CD4-positive, CD25-positive, alpha-beta regulatory T cell (primary cell): ENCODE measurements at regions not wholly inside any gene's neighbourhood (a gene's known extent, or its start where the extent isn't known, plus 50 kb on each side); places are given as distances from the start of the nearest gene placed in this dataset.

Source experiments
- ATAC-seq, 2 donors: fragments of 150-1000 bp; cut with Tn5 transposase; one replicate each; pipeline ENCODE4 v1.10.0; 2021; ENCODE audit warnings: low read depth in 2 of 2, moderate number of reproducible peaks in 2 of 2, moderate library complexity in 1 of 2
- DNase-seq, 3 donors: peaks; one replicate each; pipeline versions ENCODE4 v3.0.0 to v3.0.0-alpha.2; 2012 to 2022; ENCODE audit warnings: mixed read lengths in 1 of 3
- H3K27ac ChIP-seq: one replicate; pipeline ENCODE4 v1.7.0; 2013; ENCODE audit warnings: mild to moderate bottlenecking, low read length; ENCODE audit not compliant: insufficient read depth, poor library complexity, severe bottlenecking
- H3K27me3 ChIP-seq: one replicate; pipeline ENCODE4 v1.7.0; 2013; ENCODE audit warnings: low read length; ENCODE audit not compliant: control insufficient read depth, insufficient read depth
- H3K36me3 ChIP-seq: one replicate; pipeline ENCODE4 v1.7.0; 2013; ENCODE audit warnings: mild to moderate bottlenecking, low read length, moderate library complexity; ENCODE audit not compliant: control insufficient read depth, insufficient read depth
- H3K4me1 ChIP-seq: 2 replicates; pipeline ENCODE4 v1.7.0; 2013; ENCODE audit warnings: mild to moderate bottlenecking, low read length; ENCODE audit not compliant: insufficient read depth, control insufficient read depth, poor library complexity, severe bottlenecking
- H3K4me3 ChIP-seq: one replicate; pipeline ENCODE4 v1.7.0; 2013; ENCODE audit warnings: low read depth, mild to moderate bottlenecking, low read length, moderate library complexity
- H3K9me3 ChIP-seq, 2 experiments: 1 replicate in 1 of 2; 2 replicates in 1 of 2; pipeline ENCODE4 v1.7.0; 2013; ENCODE audit warnings: low read length in 2 of 2, mild to moderate bottlenecking in 1 of 2, moderate library complexity in 1 of 2; ENCODE audit not compliant: control insufficient read depth in 2 of 2
- H3K27ac Mint-ChIP-seq, 3 donors: one replicate each; pipeline ENCODE4 v1.8.0; 2020 to 2022; ENCODE audit warnings: mild to moderate bottlenecking in 3 of 3, mixed read lengths in 3 of 3, moderate library complexity in 2 of 3
- H3K27me3 Mint-ChIP-seq: one replicate; pipeline ENCODE4 v1.8.0; 2022; ENCODE audit warnings: mild to moderate bottlenecking, mixed read lengths
- H3K36me3 Mint-ChIP-seq: one replicate; pipeline ENCODE4 v1.8.0; 2020; ENCODE audit warnings: mixed read lengths
- H3K4me1 Mint-ChIP-seq, 4 donors: one replicate each; pipeline ENCODE4 v1.8.0; 2020 to 2022; ENCODE audit warnings: mixed read lengths in 4 of 4, mild to moderate bottlenecking in 1 of 4
- H3K4me3 Mint-ChIP-seq, 4 donors: one replicate each; pipeline ENCODE4 v1.8.0; 2020 to 2022; ENCODE audit warnings: mild to moderate bottlenecking in 4 of 4, mixed read lengths in 4 of 4, moderate library complexity in 3 of 4
- H3K9me3 Mint-ChIP-seq, 7 donors: one replicate each; pipeline ENCODE4 v1.8.0; 2020 to 2022; ENCODE audit warnings: mixed read lengths in 7 of 7, mild to moderate bottlenecking in 3 of 7, moderate library complexity in 2 of 7

- peak overlapping the region in 1 of 3 donors; percentile 70 for H3K27ac Mint-ChIP-seq
- H3K4me1 ChIP-seq, result peaks cover 5% of the 10 kb centered on the region
- no peaks in the 10 kb centered on the region for H3K36me3 ChIP-seq
- no peaks in the 10 kb centered on the region for H3K36me3 Mint-ChIP-seq
- no peaks in the 10 kb centered on the region for H3K27me3 Mint-ChIP-seq
- no peaks in the 10 kb centered on the region for H3K27me3 ChIP-seq
- ATAC-seq, result no peak
- no peak overlapping the region for H3K4me3 Mint-ChIP-seq
- DNase-seq, result no peak
- H3K9me3 Mint-ChIP-seq, result no peaks in the 10 kb centered on the region
- no peaks in the 10 kb centered on the region for H3K9me3 ChIP-seq
- H3K4me1 Mint-ChIP-seq, result peaks cover 8 to 13% (median 11%) of the 10 kb centered on the region in 4 donors
- no peak overlapping the region for H3K27ac ChIP-seq
- H3K4me3 ChIP-seq, result no peak overlapping the region
Measured at GRCh38 chr1:200342511-200343311, 67.1 kb downstream of the ZNF281 start.

DNA sequence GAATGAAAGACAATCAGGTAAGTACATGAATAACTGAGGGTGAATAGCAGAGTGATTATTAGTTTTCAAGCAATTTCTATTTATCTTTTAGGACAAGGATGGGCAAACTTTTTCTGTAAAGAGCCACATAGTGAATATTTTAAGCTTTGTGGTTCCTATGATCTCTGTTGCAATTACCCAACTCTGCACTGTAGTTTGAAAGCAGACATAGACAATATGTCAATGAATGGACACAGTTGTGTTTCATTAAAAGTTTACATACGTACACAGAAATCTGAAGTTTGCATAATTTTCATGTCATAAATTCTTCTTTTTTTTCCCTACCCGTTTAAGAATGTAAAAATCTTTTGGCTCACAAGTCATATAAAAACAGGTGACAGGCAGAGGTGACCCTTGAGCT lies 71.4 kb downstream of the ZNF281 start:
- H3K36me3 ChIP-seq, result no peaks in the 10 kb centered on the region
- Mint-ChIP-seq H3K4me3 (peak overlapping the region in 1 of 4 donors; percentile 3), H3K36me3 (no peaks in the 10 kb centered on the region), H3K9me3 (no peaks in the 10 kb centered on the region), H3K4me1 (peaks cover 12 to 34% (median 25%) of the 10 kb centered on the region in 4 donors), H3K27ac (peak overlapping the region in 2 of 3 donors; percentile 70 to 78), H3K27me3 (no peaks in the 10 kb centered on the region)
- no peak overlapping the region for H3K4me3 ChIP-seq
- no peak for ATAC-seq
- H3K9me3 ChIP-seq, result no peaks in the 10 kb centered on the region
- DNase-seq, result no peak
- no peak overlapping the region for H3K27ac ChIP-seq
- H3K4me1 ChIP-seq, result peaks cover 11% of the 10 kb centered on the region
- no peaks in the 10 kb centered on the region for H3K27me3 ChIP-seq

DNA sequence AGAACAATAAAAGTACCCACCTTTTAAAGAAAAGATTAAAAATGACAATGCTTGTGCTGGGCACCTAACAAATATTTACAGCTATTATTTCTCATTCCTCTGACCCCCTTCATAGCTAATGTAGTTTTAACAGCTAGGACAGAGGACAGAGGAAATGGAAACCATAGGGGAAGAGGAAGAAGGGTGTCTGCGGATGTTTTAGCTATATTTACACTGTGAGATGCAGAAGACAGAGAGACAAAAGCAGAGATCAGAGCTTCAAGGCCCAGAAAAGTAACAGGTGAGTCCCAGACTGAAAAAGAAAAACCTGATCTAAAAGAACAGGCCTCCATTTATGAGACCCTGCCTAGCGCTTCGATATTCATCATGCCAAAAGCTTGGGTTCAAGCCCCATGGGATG lies 72.0 kb downstream of the ZNF281 start:
- peak overlapping the region; percentile 14 to 72 (median 36) for H3K4me3 Mint-ChIP-seq

GRCh38 chr1:200337410-200337809 lies 72.4 kb downstream of the ZNF281 start:
- Histone ChIP-seq H3K27me3 (no peaks in the 10 kb centered on the region), H3K27ac (no peak overlapping the region), H3K36me3 (no peaks in the 10 kb centered on the region), H3K4me3 (peak overlapping the region; percentile 17), H3K9me3 (no peaks in the 10 kb centered on the region), H3K4me1 (peaks cover 11% of the 10 kb centered on the region)
- peak overlapping the region; percentile 14 to 72 (median 36) for H3K4me3 Mint-ChIP-seq
- no peaks in the 10 kb centered on the region for H3K9me3 Mint-ChIP-seq
- DNase-seq (peak in 1 of 3 donors; percentile 33), ATAC-seq (peak; percentile 24 to 45)
- no peaks in the 10 kb centered on the region for H3K27me3 Mint-ChIP-seq
- no peaks in the 10 kb centered on the region for H3K36me3 Mint-ChIP-seq
- peaks cover 12 to 34% (median 25%) of the 10 kb centered on the region in 4 donors for H3K4me1 Mint-ChIP-seq
- peak overlapping the region; percentile 63 to 78 (median 70) for H3K27ac Mint-ChIP-seq

More for the DNA sequence above, 72.0 kb downstream of the ZNF281 start:
- Histone ChIP-seq H3K36me3 (no peaks in the 10 kb centered on the region), H3K27ac (no peak overlapping the region), H3K4me3 (peak overlapping the region; percentile 17), H3K9me3 (no peaks in the 10 kb centered on the region), H3K4me1 (peaks cover 11% of the 10 kb centered on the region), H3K27me3 (no peaks in the 10 kb centered on the region)
- ATAC-seq (peak; percentile 61 to 75), DNase-seq (peak in 1 of 3 donors; percentile 48)
- peaks cover 12 to 34% (median 25%) of the 10 kb centered on the region in 4 donors for H3K4me1 Mint-ChIP-seq
- H3K27ac Mint-ChIP-seq, result peak overlapping the region; percentile 29 to 78 (median 70)
- H3K9me3 Mint-ChIP-seq, result no peaks in the 10 kb centered on the region
- no peaks in the 10 kb centered on the region for H3K27me3 Mint-ChIP-seq
- no peaks in the 10 kb centered on the region for H3K36me3 Mint-ChIP-seq

GRCh38 chr1:200336901-200337391 lies 72.9 kb downstream of the ZNF281 start:
- Histone ChIP-seq H3K27me3 (no peaks in the 10 kb centered on the region), H3K36me3 (no peaks in the 10 kb centered on the region), H3K4me1 (peaks cover 11% of the 10 kb centered on the region), H3K27ac (no peak overlapping the region), H3K9me3 (no peaks in the 10 kb centered on the region), H3K4me3 (peak overlapping the region; percentile 17)
- Mint-ChIP-seq H3K9me3 (no peaks in the 10 kb centered on the region), H3K27ac (peak overlapping the region; percentile 63 to 78 (median 70)), H3K4me1 (peaks cover 12 to 34% (median 25%) of the 10 kb centered on the region in 4 donors), H3K4me3 (peak overlapping the region in 3 of 4 donors; percentile 14 to 72 (median 55)), H3K36me3 (no peaks in the 10 kb centered on the region), H3K27me3 (no peaks in the 10 kb centered on the region)
- no peak for ATAC-seq
- no peak for DNase-seq

GRCh38 chr1:200336101-200336845 lies 73.6 kb downstream of the ZNF281 start:
- Histone ChIP-seq H3K27ac (no peak overlapping the region), H3K4me3 (no peak overlapping the region), H3K4me1 (peaks cover 11% of the 10 kb centered on the region), H3K9me3 (no peaks in the 10 kb centered on the region), H3K27me3 (no peaks in the 10 kb centered on the region), H3K36me3 (no peaks in the 10 kb centered on the region)
- Mint-ChIP-seq H3K27me3 (no peaks in the 10 kb centered on the region), H3K36me3 (no peaks in the 10 kb centered on the region), H3K4me3 (no peak overlapping the region), H3K4me1 (peaks cover 12 to 32% (median 24%) of the 10 kb centered on the region in 4 donors), H3K27ac (peak overlapping the region; percentile 26 to 78 (median 70)), H3K9me3 (no peaks in the 10 kb centered on the region)
- no peak for DNase-seq
- ATAC-seq, result no peak

DNA sequence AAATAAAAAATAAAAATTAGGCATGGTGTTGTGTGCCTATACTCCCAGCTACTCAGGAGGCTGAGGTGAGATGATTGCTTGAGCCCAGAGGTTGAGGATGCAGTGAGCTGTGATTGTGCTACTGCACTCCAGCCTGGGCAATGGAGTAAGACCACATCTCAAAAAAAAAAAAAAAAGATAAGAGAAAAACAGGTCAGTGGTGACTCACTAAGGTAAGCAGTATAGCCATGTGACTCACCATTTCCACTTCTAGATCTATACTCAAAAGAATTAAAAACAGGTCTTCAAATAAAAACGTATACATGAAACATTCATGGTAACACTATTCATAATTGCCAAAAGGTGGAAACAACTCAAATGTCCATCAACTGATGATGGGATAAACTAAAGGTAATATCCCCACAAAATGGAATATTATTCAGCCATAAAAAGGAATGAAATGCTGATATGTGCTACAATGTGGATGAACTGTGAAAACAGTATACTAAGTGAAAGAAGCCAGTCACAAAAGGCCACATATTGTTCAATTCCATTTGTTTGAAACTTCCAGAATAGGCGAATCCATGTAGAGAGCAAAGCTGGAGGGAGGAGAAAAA lies 75.1 kb downstream of the ZNF281 start:
- Histone ChIP-seq H3K4me1 (peaks cover 11% of the 10 kb centered on the region), H3K27me3 (no peaks in the 10 kb centered on the region), H3K9me3 (no peaks in the 10 kb centered on the region), H3K4me3 (no peak overlapping the region), H3K36me3 (no peaks in the 10 kb centered on the region), H3K27ac (no peak overlapping the region)
- no peak overlapping the region for H3K27ac Mint-ChIP-seq
- no peaks in the 10 kb centered on the region for H3K9me3 Mint-ChIP-seq
- no peaks in the 10 kb centered on the region for H3K27me3 Mint-ChIP-seq
- H3K36me3 Mint-ChIP-seq, result no peaks in the 10 kb centered on the region
- ATAC-seq (peak; percentile 53 to 60), DNase-seq (peak in 1 of 3 donors; percentile 26)
- H3K4me1 Mint-ChIP-seq, result peaks cover 12 to 32% (median 22%) of the 10 kb centered on the region in 4 donors
- no peak overlapping the region for H3K4me3 Mint-ChIP-seq
